Fibroblast of pulmonary artery (primary cell): ENCODE measurements at regions not wholly inside any gene's neighbourhood (a gene's known extent, or its start where the extent isn't known, plus 50 kb on each side); places are given as distances from the start of the nearest gene placed in this dataset.
"Not testable (repeated sequence)": the region's sequence is repeated elsewhere in the genome, so short reads cannot be mapped to it uniquely, and the experiment has no call there.

Source experiments
- DNase-seq: peaks from one replicate; pipeline ENCODE4 v3.0.0-alpha.2; 2010; ENCODE audit warnings: low read depth
- H3K4me3 ChIP-seq: replicated peaks from 2 replicates; pipeline ENCODE4 v1.5.1; 2011; ENCODE audit warnings: low read depth, mild to moderate bottlenecking, control low read depth, low read length, moderate library complexity
- TF ChIP-seq, protein P1 (sequence below): IDR thresholded peaks from 2 replicates; pipeline ENCODE4 v1.5.1; 2011; ENCODE audit warnings: mild to moderate bottlenecking, control low read depth, low read length, inconsistent platforms; ENCODE audit errors: missing control alignments

- H3K4me3 ChIP-seq, result no peak overlapping the region
- TF ChIP-seq, protein P1, sequence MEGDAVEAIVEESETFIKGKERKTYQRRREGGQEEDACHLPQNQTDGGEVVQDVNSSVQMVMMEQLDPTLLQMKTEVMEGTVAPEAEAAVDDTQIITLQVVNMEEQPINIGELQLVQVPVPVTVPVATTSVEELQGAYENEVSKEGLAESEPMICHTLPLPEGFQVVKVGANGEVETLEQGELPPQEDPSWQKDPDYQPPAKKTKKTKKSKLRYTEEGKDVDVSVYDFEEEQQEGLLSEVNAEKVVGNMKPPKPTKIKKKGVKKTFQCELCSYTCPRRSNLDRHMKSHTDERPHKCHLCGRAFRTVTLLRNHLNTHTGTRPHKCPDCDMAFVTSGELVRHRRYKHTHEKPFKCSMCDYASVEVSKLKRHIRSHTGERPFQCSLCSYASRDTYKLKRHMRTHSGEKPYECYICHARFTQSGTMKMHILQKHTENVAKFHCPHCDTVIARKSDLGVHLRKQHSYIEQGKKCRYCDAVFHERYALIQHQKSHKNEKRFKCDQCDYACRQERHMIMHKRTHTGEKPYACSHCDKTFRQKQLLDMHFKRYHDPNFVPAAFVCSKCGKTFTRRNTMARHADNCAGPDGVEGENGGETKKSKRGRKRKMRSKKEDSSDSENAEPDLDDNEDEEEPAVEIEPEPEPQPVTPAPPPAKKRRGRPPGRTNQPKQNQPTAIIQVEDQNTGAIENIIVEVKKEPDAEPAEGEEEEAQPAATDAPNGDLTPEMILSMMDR, result no peak
- DNase-seq, result no peak
These were observed 95.2 kb upstream of the TEKT4 start for GRCh38 chr2:94776036-94776435.

GRCh38 chr2:94785105-94785504 lies 86.1 kb upstream of the TEKT4 start:
- not testable (repeated sequence) for DNase-seq, H3K4me3 ChIP-seq

DNA sequence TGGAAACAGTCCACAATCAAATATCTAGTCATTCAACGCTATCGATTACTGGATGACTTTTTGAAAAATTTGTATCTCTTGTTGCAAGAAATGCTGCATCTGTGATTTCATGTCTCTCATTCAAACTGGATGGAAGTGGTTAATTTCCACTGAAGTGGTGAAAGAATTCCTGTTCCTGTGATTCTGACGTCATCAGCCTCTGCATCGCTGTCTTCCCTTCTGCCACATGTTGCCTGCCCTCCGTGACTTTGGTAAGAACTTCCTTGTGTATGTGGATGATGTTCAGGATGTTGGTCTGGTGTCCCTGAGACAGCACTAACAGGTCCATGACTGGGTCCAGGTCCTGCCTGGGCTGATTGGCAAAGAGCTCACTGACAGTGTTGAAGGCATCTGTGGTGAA lies 84.8 kb upstream of the TEKT4 start:
- not testable (repeated sequence) for DNase-seq, H3K4me3 ChIP-seq

DNA sequence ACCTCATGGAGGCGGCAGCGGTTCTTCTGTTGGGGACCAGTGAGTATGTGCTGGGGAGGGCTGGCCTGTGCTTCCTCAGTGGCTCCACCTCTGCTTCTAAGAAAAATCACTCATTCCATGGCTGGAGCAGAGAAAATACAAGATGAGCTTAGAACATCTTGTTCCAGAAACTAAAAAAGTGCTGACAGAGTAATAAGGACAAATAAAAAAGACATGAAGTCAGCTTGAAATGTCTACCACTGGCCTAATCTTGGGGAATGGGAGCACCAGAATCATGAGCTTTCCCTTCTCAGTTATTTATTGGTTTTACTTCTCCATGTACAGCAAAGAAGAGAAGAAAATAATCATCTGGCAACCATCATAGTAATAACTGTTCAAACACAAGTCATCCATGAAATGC lies 81.1 kb upstream of the TEKT4 start:
- not testable (repeated sequence) for H3K4me3 ChIP-seq, DNase-seq

- DNase-seq, result peak; percentile 23
- TF ChIP-seq, protein P1, result peak; percentile 32
- not testable (repeated sequence) for H3K4me3 ChIP-seq
These were observed 74.0 kb upstream of the TEKT4 start for GRCh38 chr2:94797235-94797634.
